B cell (primary cell): ENCODE measurements at regions not wholly inside any gene's neighbourhood (a gene's known extent, or its start where the extent isn't known, plus 50 kb on each side); places are given as distances from the start of the nearest gene placed in this dataset.

Experiments
- ATAC-seq: fragments of 200-7000 bp; cut with Tn5 transposase; one replicate; pipeline ENCODE4 v1.10.0; 2021; ENCODE audit warnings: low read depth, mild to moderate bottlenecking, moderate number of reproducible peaks, moderate library complexity
- CTCF ChIA-PET: fragments of 350-600 bp; sonication (Branson Sonifier 250); formaldehyde crosslinking; loops from one replicate; lab custom pipeline; 2021; ENCODE audit warnings: antibody characterized with exemption, inconsistent platforms; lab: Charles Lee
- POLR2A ChIA-PET: fragments of 350-600 bp; sonication (Branson Sonifier 250); formaldehyde crosslinking; loops from one replicate; lab custom pipeline; 2021; ENCODE audit warnings: antibody characterized with exemption; lab: Charles Lee
- DNase-seq: peaks from one replicate; pipeline ENCODE4 v3.0.0; 2013
- H2AFZ ChIP-seq: 2 replicates; pipeline ENCODE4 v1.6.1; 2012; ENCODE audit warnings: mild to moderate bottlenecking, low read depth, low read length; ENCODE audit not compliant: insufficient read depth, poor library complexity, severe bottlenecking
- H3K27ac ChIP-seq, 2 donors: 1 replicate in 1 of 2; 2 replicates in 1 of 2; pipeline ENCODE4 v1.5.1; 2012 to 2013; ENCODE audit warnings: low read length in 2 of 2, mild to moderate bottlenecking in 2 of 2, moderate library complexity in 1 of 2
- H3K27me3 ChIP-seq, 4 experiments: fragments of 200-600 bp in 1 of 4; sonication (generic) in 1 of 4; replicated peaks in 1 of 4; 1 replicate in 2 of 4; 2 replicates in 2 of 4; pipeline versions ENCODE4 v1.6.1 to v1.7.0; 2013 to 2016; ENCODE audit warnings: low read length in 3 of 4, mild to moderate bottlenecking in 2 of 4, mixed read lengths in 1 of 4, moderate library complexity in 1 of 4; ENCODE audit not compliant: insufficient read depth in 4 of 4, control insufficient read depth in 3 of 4; ENCODE audit errors: control extremely low read depth in 1 of 4
- H3K36me3 ChIP-seq, 2 experiments: replicated peaks in 1 of 2; 1 replicate in 1 of 2; 2 replicates in 1 of 2; pipeline versions ENCODE4 v1.6.1 to v1.7.1; 2013; ENCODE audit warnings: low read length in 1 of 2; ENCODE audit not compliant: insufficient read depth in 2 of 2, control insufficient read depth in 1 of 2; ENCODE audit errors: control extremely low read depth in 1 of 2, extremely low read depth in 1 of 2
- H3K4me1 ChIP-seq, 2 donors: fragments of 200-600 bp in 1 of 2; sonication (generic) in 1 of 2; 1 replicate in 1 of 2; 2 replicates in 1 of 2; pipeline versions ENCODE4 v1.5.1 to v1.6.1; 2013 to 2017; ENCODE audit warnings: low read length in 2 of 2; ENCODE audit not compliant: control insufficient read depth in 2 of 2, insufficient read depth in 2 of 2
- H3K4me2 ChIP-seq: replicated peaks from 2 replicates; pipeline ENCODE3; 2012; ENCODE audit warnings: mild to moderate bottlenecking, low read depth, low read length; ENCODE audit not compliant: poor library complexity, severe bottlenecking
- H3K4me3 ChIP-seq, 5 experiments: fragments of 200-600 bp in 1 of 5; sonication (generic) in 1 of 5; 1 replicate in 3 of 5; 2 replicates in 2 of 5; pipeline versions ENCODE4 v1.5.1 to v1.7.0; 2011 to 2016; ENCODE audit warnings: low read length in 4 of 5, mild to moderate bottlenecking in 4 of 5, low read depth in 2 of 5, control low read depth in 1 of 5, moderate library complexity in 1 of 5; ENCODE audit not compliant: insufficient read depth in 1 of 5; ENCODE audit errors: control extremely low read depth in 1 of 5, extremely low read depth in 1 of 5
- H3K79me2 ChIP-seq: fragments of 200-600 bp; sonication (generic); one replicate; pipeline ENCODE4 v1.6.0; 2016; ENCODE audit warnings: low read length; ENCODE audit not compliant: control insufficient read depth, insufficient read depth
- H3K9ac ChIP-seq: fragments of 200-600 bp; sonication (generic); 2 replicates; pipeline ENCODE4 v1.6.1; 2017; ENCODE audit warnings: mild to moderate bottlenecking, low read length, moderate library complexity
- H3K9me3 ChIP-seq, 3 donors: one replicate each; pipeline versions ENCODE4 v1.6.1 to v1.7.1; 2013; ENCODE audit warnings: low read length in 2 of 3; ENCODE audit not compliant: control insufficient read depth in 2 of 3, insufficient read depth in 1 of 3; ENCODE audit errors: control extremely low read depth in 1 of 3
- H4K20me1 ChIP-seq: 2 replicates; pipeline ENCODE4 v1.6.0; 2012; ENCODE audit warnings: mild to moderate bottlenecking, low read length; ENCODE audit not compliant: insufficient read depth, control insufficient read depth, poor library complexity, severe bottlenecking
- H3K27ac Mint-ChIP-seq: one replicate; pipeline ENCODE4 v1.8.0; 2021; ENCODE audit warnings: mixed read lengths
- H3K27me3 Mint-ChIP-seq: one replicate; pipeline ENCODE4 v1.8.0; 2021; ENCODE audit warnings: mixed read lengths
- H3K4me1 Mint-ChIP-seq: one replicate; pipeline ENCODE4 v1.8.0; 2021; ENCODE audit warnings: mixed read lengths
- H3K4me3 Mint-ChIP-seq: one replicate; pipeline ENCODE4 v1.8.0; 2021; ENCODE audit warnings: mixed read lengths
- H3K9me3 Mint-ChIP-seq: one replicate; pipeline ENCODE4 v1.8.0; 2022; ENCODE audit warnings: mixed read lengths; ENCODE audit not compliant: insufficient read depth
- CTCF ChIP-seq: fragments of 200-600 bp; IDR thresholded peaks from one replicate; pipeline ENCODE4 v1.8.0; 2022; ENCODE audit warnings: antibody characterized with exemption, mild to moderate bottlenecking
- EZH2 ChIP-seq: IDR thresholded peaks from 2 replicates; pipeline ENCODE4 v1.6.1; 2012; ENCODE audit warnings: borderline replicate concordance, low read depth, mild to moderate bottlenecking, moderate library complexity, low read length; ENCODE audit not compliant: insufficient read depth, poor library complexity, severe bottlenecking
- WGBS: methylation state at CpG from one replicate; pipeline ENCODE4 v1.1.5; 2013; ENCODE audit warnings: missing lambda C conversion rate; ENCODE audit not compliant: insufficient coverage; 5-methylcytosine and 5-hydroxymethylcytosine counted together
- intact Hi-C: fragments of 100-400 bp; cut with micrococcal nuclease; formaldehyde crosslinking; loops from one replicate; pipeline ENCODE4 v1.10.0; 2022

GRCh38 chr7:18399436-18400235 lies 95.9 kb upstream of the HDAC9 start:
- Mint-ChIP-seq H3K9me3 (peaks cover 3% of the 10 kb centered on the region), H3K27me3 (no peaks in the 10 kb centered on the region), H3K4me3 (peak overlapping the region; percentile 44), H3K4me1 (peaks cover 45% of the 10 kb centered on the region), H3K27ac (no peak overlapping the region)
- H3K27ac ChIP-seq: no peak overlapping the region
- H3K4me2 ChIP-seq: no peak overlapping the region
- peaks cover 4% of the 10 kb centered on the region for H4K20me1 ChIP-seq
- H2AFZ ChIP-seq: no peak overlapping the region
- DNase-seq (no peak), ATAC-seq (no peak)
- ChIA-PET CTCF (interaction anchor here (0.9 to 2.6 kb wide), 7 partner anchors 9 to 267 kb away, joined by 3 to 9 read pairs (median 3); no protein-coding TSS in a partner anchor), POLR2A (no interaction called here)
- TF ChIP-seq CTCF (no peak), EZH2 (no peak)
- H3K36me3 ChIP-seq: no peaks in the 10 kb centered on the region
- H3K27me3 ChIP-seq: no peaks in the 10 kb centered on the region
- WGBS: 92% methylated on average over 2 of the region's 4 CpGs
- intact Hi-C loops: loop anchor here (2.0 to 5.0 kb wide), 3 partner anchors 13 to 178 kb away; no protein-coding TSS in a partner anchor
- H3K79me2 ChIP-seq: peaks cover 74% of the 10 kb centered on the region
- peaks cover 28 to 33% of the 10 kb centered on the region in 2 donors for H3K4me1 ChIP-seq
- H3K4me3 ChIP-seq: no peak overlapping the region
- no peak overlapping the region for H3K9ac ChIP-seq
- no peaks in the 10 kb centered on the region for H3K9me3 ChIP-seq

DNA sequence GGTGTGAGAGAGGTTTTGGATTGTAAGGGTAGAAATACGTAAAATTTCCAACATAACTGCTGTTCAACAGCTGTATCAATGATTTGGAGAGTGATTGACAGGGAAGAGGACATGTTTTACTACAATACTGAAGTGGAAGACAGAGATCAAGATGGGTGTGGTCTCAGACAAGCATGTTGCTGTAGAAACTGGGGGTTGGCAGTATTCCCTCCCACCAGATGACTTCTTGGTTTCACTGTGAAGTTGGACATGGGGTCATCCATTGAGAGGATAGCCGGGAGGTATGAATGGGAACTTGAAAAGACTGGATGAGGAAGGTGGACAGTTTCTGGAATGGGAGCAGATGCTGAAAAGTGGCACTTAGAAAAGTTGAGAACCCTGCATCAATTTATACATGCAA lies 95.3 kb upstream of the HDAC9 start:
- peaks cover 29 to 38% of the 10 kb centered on the region in 2 donors for H3K4me1 ChIP-seq
- Mint-ChIP-seq H3K4me1 (peaks cover 49% of the 10 kb centered on the region), H3K27me3 (no peaks in the 10 kb centered on the region), H3K9me3 (peaks cover 3% of the 10 kb centered on the region), H3K27ac (peak overlapping the region; percentile 78), H3K4me3 (peak overlapping the region; percentile 44)
- no peak overlapping the region for H2AFZ ChIP-seq
- ChIA-PET POLR2A (no interaction called here), CTCF (interaction anchor here (0.9 to 2.6 kb wide), 4 partner anchors 12 to 266 kb away, joined by 3 to 9 read pairs (median 6); no protein-coding TSS in a partner anchor)
- no peak for DNase-seq
- H3K4me3 ChIP-seq: no peak overlapping the region
- intact Hi-C loops: loop anchor here (2.0 to 5.0 kb wide), 3 partner anchors 13 to 177 kb away; no protein-coding TSS in a partner anchor
- TF ChIP-seq EZH2 (no peak), CTCF (no peak)
- no peaks in the 10 kb centered on the region for H3K27me3 ChIP-seq
- H3K27ac ChIP-seq: no peak overlapping the region
- no peak overlapping the region for H3K4me2 ChIP-seq
- H3K79me2 ChIP-seq: peaks cover 71% of the 10 kb centered on the region
- peaks cover 5% of the 10 kb centered on the region for H4K20me1 ChIP-seq
- H3K9me3 ChIP-seq: no peaks in the 10 kb centered on the region
- no peaks in the 10 kb centered on the region for H3K36me3 ChIP-seq
- WGBS: no CpG with 5 or more reads among the region's 2 CpGs
- ATAC-seq: no peak
- H3K9ac ChIP-seq: no peak overlapping the region
